GM18508 (cell line): ENCODE measurements at regions not wholly inside any gene's neighbourhood (a gene's known extent, or its start where the extent isn't known, plus 50 kb on each side); places are given as distances from the start of the nearest gene placed in this dataset.
"Not testable (repeated sequence)": the region's sequence is repeated elsewhere in the genome, so short reads cannot be mapped to it uniquely, and the experiment has no call there.

Experiments used
- ATAC-seq: cut with Tn5 transposase; IDR thresholded peaks from one replicate; pipeline ENCODE4 v1.9.1; 2021; ENCODE audit warnings: moderate number of reproducible peaks; ENCODE audit not compliant: insufficient read depth, unreplicated experiment

DNA sequence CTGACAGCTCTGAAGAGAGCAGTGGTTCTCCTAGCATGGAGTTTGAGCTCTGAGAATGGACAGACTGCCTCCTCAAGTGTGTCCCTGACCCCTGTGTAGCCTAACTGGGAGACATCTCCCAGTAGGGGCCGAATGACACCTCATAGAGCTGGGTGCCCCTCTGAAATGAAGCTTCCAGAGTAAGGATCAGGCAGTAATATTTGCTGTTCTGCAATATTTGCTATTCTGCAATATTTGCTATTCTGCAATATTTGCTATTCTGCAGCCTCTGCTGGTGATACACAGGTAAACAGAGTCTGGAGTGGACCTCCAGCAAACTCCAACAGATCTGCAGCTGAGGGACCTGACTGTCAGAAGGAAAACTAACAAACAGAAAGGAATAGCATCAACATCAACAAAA lies 105.5 kb downstream of the BUD13 start:
- not testable (repeated sequence) for ATAC-seq

- ATAC-seq: not testable (repeated sequence)
These were observed 106.0 kb downstream of the BUD13 start for GRCh38 chr11:116666673-116667249.

DNA sequence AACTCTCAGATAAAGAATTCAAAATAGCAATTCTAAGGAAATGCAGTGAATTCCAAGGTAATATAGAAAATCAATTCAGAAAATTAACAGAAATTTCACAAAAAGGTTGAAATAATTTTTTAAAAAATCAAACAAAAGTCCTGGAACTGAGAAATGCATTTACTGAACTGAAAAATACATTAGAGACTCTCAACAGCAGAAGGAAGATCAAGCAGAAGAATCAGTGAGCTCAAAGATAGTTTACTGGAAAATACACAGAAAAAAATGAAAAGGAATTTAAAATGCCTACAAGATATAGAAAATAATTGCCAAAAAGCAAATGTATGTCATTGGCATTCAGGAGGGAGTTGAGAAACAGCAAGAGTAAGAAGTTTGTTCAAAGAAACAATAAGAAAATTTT lies 107.3 kb downstream of the BUD13 start:
- no peak for ATAC-seq

GRCh38 chr11:116661056-116661455 lies 111.7 kb downstream of the BUD13 start:
- ATAC-seq: no peak

- no peak for ATAC-seq
These were observed 112.8 kb downstream of the BUD13 start for GRCh38 chr11:116660011-116660410.

GRCh38 chr11:116658876-116659535 lies 113.8 kb downstream of the BUD13 start:
- no peak for ATAC-seq

GRCh38 chr11:116657842-116658825 lies 114.7 kb downstream of the BUD13 start:
- no peak for ATAC-seq

- no peak for ATAC-seq
These were observed 116.8 kb downstream of the BUD13 start for GRCh38 chr11:116656011-116656410.

- ATAC-seq: no peak
These were observed 118.3 kb downstream of the BUD13 start for GRCh38 chr11:116654526-116654925.

DNA sequence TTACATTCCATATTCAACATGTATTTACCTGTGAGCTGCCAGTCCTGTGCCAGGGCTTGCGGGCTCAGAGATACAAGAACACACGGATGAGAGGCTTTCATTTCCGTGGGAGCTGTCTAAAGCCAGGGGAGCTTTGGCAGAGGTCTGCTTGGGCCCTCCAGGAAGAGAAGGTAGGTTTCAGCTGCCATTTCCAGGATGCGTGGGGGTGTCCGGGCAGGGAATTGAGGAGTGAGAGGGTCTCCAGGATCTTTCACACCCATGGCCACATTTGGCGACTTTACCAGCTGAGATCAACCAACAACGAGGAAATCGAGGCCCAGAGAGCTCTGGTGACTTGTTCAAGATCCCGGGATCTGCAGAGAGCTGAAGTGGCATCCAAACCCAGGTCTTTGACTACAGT lies 119.6 kb downstream of the BUD13 start:
- no peak for ATAC-seq

- no peak for ATAC-seq
These were observed 121.0 kb downstream of the BUD13 start for GRCh38 chr11:116651737-116652237.

DNA sequence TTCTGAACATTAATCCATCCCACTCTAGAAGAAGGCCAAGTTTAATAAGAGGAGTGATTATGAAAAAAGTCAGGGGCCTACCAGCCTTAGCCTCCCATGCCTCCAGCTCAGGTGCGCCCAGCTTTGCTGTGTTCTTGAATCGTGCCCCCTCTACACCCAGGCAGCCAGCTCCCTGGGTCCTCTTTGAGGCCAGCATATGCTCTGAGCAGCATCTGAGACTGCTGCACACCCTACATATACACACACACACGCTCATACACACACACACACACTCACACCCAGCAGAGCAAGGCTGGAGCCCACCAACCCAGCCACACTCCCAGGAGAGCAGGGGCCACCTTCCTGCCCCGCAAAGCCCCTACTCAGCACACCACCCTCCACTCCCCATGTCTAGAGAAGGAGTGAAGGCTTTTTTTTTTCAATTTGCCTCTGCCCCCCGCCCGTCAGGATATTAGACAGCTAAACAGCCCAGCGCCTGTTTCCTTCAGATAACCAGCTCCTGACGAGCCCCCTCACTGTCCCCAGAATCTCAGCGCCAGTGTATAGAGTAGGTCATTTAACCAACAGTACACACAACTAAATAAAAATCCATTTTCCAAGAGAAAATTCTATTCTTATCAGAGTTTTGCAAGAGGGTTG lies 121.6 kb downstream of the BUD13 start:
- ATAC-seq: no peak

DNA sequence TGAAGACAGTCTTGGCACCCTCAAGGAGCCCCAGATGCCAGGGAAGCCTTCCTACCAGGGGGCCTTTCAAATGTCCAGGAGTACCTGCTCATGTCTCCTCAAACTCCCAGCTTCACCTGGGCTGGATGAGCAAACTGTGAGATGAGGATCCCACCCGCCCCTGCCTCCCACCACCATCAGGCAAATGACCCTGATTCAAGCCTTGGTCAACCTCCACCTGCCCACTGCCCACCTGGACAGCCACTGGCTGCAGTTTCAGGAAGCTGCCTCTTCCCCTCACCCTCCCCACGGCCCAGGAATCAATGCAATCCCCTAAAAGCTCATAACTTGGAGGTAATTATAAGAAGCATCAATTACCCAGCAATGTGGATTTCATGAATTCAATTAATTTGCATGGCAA lies 122.7 kb downstream of the BUD13 start:
- ATAC-seq: no peak

DNA sequence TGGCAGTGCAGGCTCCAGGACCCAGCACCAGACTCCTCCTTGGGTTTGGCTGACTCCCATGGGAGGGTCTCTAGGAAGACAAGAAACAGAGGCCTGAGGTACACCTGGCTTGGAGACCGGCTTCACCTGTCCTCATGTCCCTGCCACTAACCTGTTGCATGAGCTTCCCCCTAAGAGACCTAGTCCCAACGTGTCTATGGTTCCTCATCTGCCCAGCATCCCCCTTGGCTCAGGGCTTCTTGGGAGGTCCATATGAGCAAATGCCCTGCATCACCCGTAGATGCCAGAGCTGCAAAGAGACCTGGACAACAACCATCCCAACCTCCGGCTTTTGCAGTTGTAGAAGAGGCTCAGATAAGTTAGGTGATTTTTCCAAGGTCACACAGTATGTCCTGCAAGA lies 123.5 kb downstream of the BUD13 start:
- no peak for ATAC-seq

GRCh38 chr11:116648247-116649174 lies 124.3 kb downstream of the BUD13 start:
- no peak for ATAC-seq

- ATAC-seq: no peak
These were observed 125.3 kb downstream of the BUD13 start for GRCh38 chr11:116647305-116648080.

- no peak for ATAC-seq
These were observed 126.6 kb downstream of the BUD13 start for GRCh38 chr11:116646191-116646590.

DNA sequence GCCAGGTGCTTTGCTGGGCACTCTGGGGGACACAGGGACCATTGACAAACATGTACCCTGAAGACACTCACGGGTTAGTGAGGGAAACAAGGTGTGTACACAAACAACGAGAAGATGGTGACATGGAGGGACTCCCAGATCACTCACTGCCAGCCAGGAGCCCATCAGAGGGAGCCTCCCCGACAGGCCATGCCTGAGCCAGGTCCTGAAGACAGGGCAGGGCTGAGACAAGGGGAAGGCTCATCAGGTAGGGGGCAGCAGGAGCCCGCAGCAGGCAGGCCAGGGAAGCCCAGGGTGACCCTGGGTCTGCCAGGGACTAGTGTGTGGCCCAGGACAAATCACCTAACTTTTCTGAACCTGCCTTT lies 127.9 kb downstream of the BUD13 start:
- no peak for ATAC-seq
